HG03045 (cell line): ENCODE measurements at regions not wholly inside any gene's neighbourhood (a gene's known extent, or its start where the extent isn't known, plus 50 kb on each side); places are given as distances from the start of the nearest gene placed in this dataset.

Experiments
- ATAC-seq: cut with Tn5 transposase; IDR thresholded peaks from one replicate; pipeline ENCODE4 v1.9.1; 2021; ENCODE audit warnings: mild to moderate bottlenecking, moderate library complexity; ENCODE audit not compliant: unreplicated experiment

GRCh38 chr18:43635397-43635796, 358.1 kb upstream of the SYT4 start:
- ATAC-seq = no peak

DNA sequence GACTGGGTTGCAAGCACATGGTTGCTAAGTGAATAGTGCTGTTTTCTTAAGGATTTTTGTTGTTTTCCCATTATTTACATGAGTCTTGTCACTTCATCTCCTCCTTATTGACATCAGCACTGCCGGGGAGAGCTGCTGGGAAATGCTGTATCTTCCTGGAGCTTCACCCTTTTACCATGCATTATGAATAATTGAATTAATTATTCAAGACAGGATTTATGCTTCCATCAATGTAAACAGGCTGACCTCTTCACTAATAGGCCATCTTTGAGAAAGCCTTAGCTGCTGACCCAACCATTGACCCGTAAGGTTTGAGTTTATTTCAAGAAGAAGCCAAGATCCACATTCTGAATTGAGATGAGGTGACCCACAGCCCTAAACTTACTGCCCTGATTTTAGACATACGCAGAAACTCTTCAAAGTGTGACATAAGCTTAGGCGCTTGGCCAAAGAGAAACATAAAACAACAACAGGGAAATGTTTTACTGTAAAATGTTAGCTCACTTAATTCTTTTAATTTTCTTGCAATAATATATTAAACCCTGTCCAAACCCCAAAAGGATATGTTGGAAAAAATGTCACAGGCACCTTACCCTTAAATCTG, 365.5 kb upstream of the SYT4 start:
- no peak for ATAC-seq

- no peak for ATAC-seq
These were observed 370.7 kb upstream of the SYT4 start for GRCh38 chr18:43648002-43648401.

- ATAC-seq = no peak
These were observed 372.5 kb upstream of the SYT4 start for GRCh38 chr18:43649649-43650357.

GRCh38 chr18:43650426-43650825, 373.1 kb upstream of the SYT4 start:
- no peak for ATAC-seq

GRCh38 chr18:43651057-43651456, 373.8 kb upstream of the SYT4 start:
- ATAC-seq = no peak

DNA sequence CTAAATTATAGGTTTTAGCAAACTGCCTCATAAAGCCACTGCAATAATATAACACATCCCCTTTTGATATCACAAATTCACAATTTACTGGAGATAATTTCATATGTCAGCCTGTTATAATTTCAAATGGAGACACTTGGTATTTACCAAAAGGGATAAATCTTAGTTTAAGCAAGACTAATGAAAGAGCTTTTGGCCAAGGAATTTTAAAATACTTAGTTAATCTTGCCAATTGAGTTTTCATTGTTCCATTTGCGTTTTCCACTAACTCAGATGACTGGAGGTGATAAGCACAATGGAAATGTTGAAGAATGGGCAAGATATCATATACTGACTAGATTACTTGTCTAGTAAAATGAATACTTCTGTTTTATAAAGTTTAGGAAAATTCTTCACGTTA, 379.3 kb upstream of the SYT4 start:
- no peak for ATAC-seq

- no peak for ATAC-seq
These were observed 384.3 kb upstream of the SYT4 start for GRCh38 chr18:43661570-43661969.

DNA sequence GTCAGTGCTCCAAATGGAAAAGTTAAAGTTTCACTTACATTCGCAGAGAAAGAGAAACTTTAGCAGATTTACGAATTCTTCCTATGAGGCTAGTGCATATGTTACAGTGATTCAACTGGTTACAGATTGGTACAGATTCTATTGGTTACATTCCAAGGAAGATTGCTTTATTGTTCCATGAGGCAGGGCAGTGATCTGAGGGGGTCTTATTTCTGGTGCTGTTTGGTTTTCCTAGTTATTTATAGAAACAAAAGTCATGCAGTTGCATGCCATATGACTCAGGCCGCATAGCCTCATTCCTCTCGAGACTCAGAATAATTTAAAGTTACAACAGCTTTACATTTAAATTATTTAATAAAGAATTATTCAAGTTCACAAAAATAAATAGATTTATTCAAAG, 385.4 kb upstream of the SYT4 start:
- no peak for ATAC-seq

- ATAC-seq = no peak
These were observed 385.9 kb upstream of the SYT4 start for GRCh38 chr18:43663159-43663558.

DNA sequence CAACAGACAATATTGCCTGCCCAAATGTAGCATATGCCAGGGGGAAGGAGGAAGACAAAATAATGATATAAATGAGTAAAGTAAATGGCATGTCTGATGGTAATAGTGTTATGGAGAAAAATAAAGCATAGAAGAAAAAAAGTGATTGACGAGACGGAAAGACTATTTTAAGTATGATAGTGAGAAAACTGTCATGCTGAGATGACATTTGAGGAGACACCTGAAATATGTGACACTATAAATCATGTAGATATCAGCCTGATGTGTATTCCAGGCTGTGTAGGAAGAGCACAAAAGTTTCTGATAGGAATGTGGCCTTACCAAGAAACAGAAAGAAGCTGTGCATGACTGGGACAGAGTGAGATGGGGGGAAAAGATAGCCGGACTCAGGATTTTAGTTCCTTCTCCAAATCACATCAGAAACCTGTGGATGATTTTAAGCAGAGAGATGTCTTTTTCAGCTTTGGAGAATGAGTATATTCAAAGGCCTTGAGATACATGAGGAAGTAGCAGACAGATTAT, 387.3 kb upstream of the SYT4 start:
- ATAC-seq = no peak

GRCh38 chr18:43665105-43665788, 388.0 kb upstream of the SYT4 start:
- ATAC-seq = no peak

GRCh38 chr18:43668866-43669265, 391.6 kb upstream of the SYT4 start:
- ATAC-seq = no peak

GRCh38 chr18:43671431-43671830, 394.1 kb upstream of the SYT4 start:
- ATAC-seq = no peak

GRCh38 chr18:43680096-43680495, 402.8 kb upstream of the SYT4 start:
- ATAC-seq = no peak

- ATAC-seq = no peak
These were observed 404.4 kb upstream of the SYT4 start for GRCh38 chr18:43681661-43682060.

GRCh38 chr18:43682196-43682595, 404.9 kb upstream of the SYT4 start:
- no peak for ATAC-seq

- ATAC-seq = no peak
These were observed 409.4 kb upstream of the SYT4 start for GRCh38 chr18:43686709-43687108.

GRCh38 chr18:43692099-43692690, 414.9 kb upstream of the SYT4 start:
- no peak for ATAC-seq

GRCh38 chr18:43702399-43702798, 425.1 kb upstream of the SYT4 start:
- no peak for ATAC-seq

- no peak for ATAC-seq
These were observed 425.8 kb upstream of the SYT4 start for GRCh38 chr18:43703050-43703449.

DNA sequence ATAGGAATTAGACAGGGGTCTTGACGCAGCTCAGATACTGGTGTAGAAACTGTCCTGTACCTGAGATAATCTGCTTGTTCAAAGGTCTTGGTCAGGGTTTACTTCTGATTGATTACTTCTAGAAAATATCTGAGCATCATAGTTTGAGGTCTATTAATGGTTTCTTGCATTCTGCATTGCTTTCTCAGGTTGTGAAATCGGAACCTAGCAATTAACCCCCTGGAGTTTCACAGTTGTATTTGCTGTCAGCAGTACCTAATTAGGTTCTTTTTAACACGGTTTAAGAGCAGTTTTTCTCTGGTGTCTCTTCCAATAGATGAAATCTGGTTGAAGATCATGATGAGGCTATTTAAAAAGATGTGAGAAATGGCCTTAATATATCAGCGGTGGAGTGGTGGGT, 428.6 kb upstream of the SYT4 start:
- ATAC-seq = no peak
